ENCODE measurements at regions not wholly inside any gene's neighbourhood (a gene's known extent, or its start where the extent isn't known, plus 50 kb on each side); places are given as distances from the start of the nearest gene placed in this dataset.

- H3K9me3 Mint-ChIP-seq (ENCODE audit: unreplicated experiment): no peaks in the 10 kb centered on the region
- H3K4me3 Mint-ChIP-seq (ENCODE audit: unreplicated experiment): no peak overlapping the region
- no peaks in the 10 kb centered on the region for H3K36me3 ChIP-seq (ENCODE audit: insufficient read depth, low read length)
- H3K27ac Mint-ChIP-seq (ENCODE audit: unreplicated experiment): no peak overlapping the region
- no peak overlapping the region for H2AFZ ChIP-seq (ENCODE audit: low read depth, low read length)
- no peaks in the 10 kb centered on the region for H3K4me1 Mint-ChIP-seq (ENCODE audit: low read depth, unreplicated experiment)
- no peak overlapping the region for H3K9ac ChIP-seq (ENCODE audit: low read length)
- TF ChIP-seq, protein P1, sequence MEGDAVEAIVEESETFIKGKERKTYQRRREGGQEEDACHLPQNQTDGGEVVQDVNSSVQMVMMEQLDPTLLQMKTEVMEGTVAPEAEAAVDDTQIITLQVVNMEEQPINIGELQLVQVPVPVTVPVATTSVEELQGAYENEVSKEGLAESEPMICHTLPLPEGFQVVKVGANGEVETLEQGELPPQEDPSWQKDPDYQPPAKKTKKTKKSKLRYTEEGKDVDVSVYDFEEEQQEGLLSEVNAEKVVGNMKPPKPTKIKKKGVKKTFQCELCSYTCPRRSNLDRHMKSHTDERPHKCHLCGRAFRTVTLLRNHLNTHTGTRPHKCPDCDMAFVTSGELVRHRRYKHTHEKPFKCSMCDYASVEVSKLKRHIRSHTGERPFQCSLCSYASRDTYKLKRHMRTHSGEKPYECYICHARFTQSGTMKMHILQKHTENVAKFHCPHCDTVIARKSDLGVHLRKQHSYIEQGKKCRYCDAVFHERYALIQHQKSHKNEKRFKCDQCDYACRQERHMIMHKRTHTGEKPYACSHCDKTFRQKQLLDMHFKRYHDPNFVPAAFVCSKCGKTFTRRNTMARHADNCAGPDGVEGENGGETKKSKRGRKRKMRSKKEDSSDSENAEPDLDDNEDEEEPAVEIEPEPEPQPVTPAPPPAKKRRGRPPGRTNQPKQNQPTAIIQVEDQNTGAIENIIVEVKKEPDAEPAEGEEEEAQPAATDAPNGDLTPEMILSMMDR (IDR thresholded peaks at IDR 0.05; ENCODE audit: insufficient read depth, low read depth, low read length): no peak
- TF ChIP-seq EZH2 (IDR thresholded peaks at IDR 0.05; ENCODE audit: insufficient read depth, low read length): no peak
- H3K27ac ChIP-seq (ENCODE audit: low read depth, low read length): no peak overlapping the region
- H3K36me3 Mint-ChIP-seq (ENCODE audit: low read depth, unreplicated experiment): no peaks in the 10 kb centered on the region
- H3K4me1 ChIP-seq (ENCODE audit: insufficient read depth, low read length): no peaks in the 10 kb centered on the region
- FAIRE-seq (no peak), DNase-seq (ENCODE audit: low read depth) (no peak)
- H3K9me3 ChIP-seq (ENCODE audit: insufficient read depth, low read depth, low read length): no peaks in the 10 kb centered on the region
- H3K27me3 Mint-ChIP-seq (ENCODE audit: low read depth, unreplicated experiment): no peaks in the 10 kb centered on the region
- no peaks in the 10 kb centered on the region for H4K20me1 ChIP-seq (ENCODE audit: insufficient read depth, low read length)
- no peak overlapping the region for H3K4me2 ChIP-seq (ENCODE audit: low read length)
- H3K27me3 ChIP-seq (ENCODE audit: insufficient read depth, low read length): no peaks in the 10 kb centered on the region
- H3K79me2 ChIP-seq (ENCODE audit: insufficient read depth, low read length): no peaks in the 10 kb centered on the region
- H3K4me3 ChIP-seq (ENCODE audit: insufficient read depth, low read depth, low read length): no peak overlapping the region
Measured at GRCh38 chr10:10327934-10328333, 689.7 kb upstream of the CELF2 start.

- H3K4me1 Mint-ChIP-seq (ENCODE audit: low read depth, unreplicated experiment): no peaks in the 10 kb centered on the region
- H3K27ac Mint-ChIP-seq (ENCODE audit: unreplicated experiment): no peak overlapping the region
- Histone ChIP-seq H3K9me3 (ENCODE audit: insufficient read depth, low read depth, low read length) (no peaks in the 10 kb centered on the region), H4K20me1 (ENCODE audit: insufficient read depth, low read length) (no peaks in the 10 kb centered on the region), H3K36me3 (ENCODE audit: insufficient read depth, low read length) (no peaks in the 10 kb centered on the region), H3K79me2 (ENCODE audit: insufficient read depth, low read length) (no peaks in the 10 kb centered on the region), H3K4me3 (ENCODE audit: insufficient read depth, low read depth, low read length) (no peak overlapping the region), H3K27me3 (ENCODE audit: insufficient read depth, low read length) (no peaks in the 10 kb centered on the region), H3K4me2 (ENCODE audit: low read length) (no peak overlapping the region), H3K9ac (ENCODE audit: low read length) (no peak overlapping the region), H2AFZ (ENCODE audit: low read depth, low read length) (no peak overlapping the region), H3K27ac (ENCODE audit: low read depth, low read length) (no peak overlapping the region), H3K4me1 (ENCODE audit: insufficient read depth, low read length) (no peaks in the 10 kb centered on the region)
- no peak overlapping the region for H3K4me3 Mint-ChIP-seq (ENCODE audit: unreplicated experiment)
- TF ChIP-seq, protein P1 (IDR thresholded peaks at IDR 0.05; ENCODE audit: insufficient read depth, low read depth, low read length): no peak
- TF ChIP-seq EZH2 (IDR thresholded peaks at IDR 0.05; ENCODE audit: insufficient read depth, low read length): no peak
- DNase-seq (ENCODE audit: low read depth) (no peak), FAIRE-seq (no peak)
- no peaks in the 10 kb centered on the region for H3K36me3 Mint-ChIP-seq (ENCODE audit: low read depth, unreplicated experiment)
- H3K9me3 Mint-ChIP-seq (ENCODE audit: unreplicated experiment): no peaks in the 10 kb centered on the region
- no peaks in the 10 kb centered on the region for H3K27me3 Mint-ChIP-seq (ENCODE audit: low read depth, unreplicated experiment)
Measured at GRCh38 chr10:10330418-10330817, 687.3 kb upstream of the CELF2 start.

- TF ChIP-seq EZH2 (IDR thresholded peaks at IDR 0.05; ENCODE audit: insufficient read depth, low read length): no peak
- TF ChIP-seq, protein P1 (IDR thresholded peaks at IDR 0.05; ENCODE audit: insufficient read depth, low read depth, low read length): no peak
- H3K36me3 Mint-ChIP-seq (ENCODE audit: low read depth, unreplicated experiment): no peaks in the 10 kb centered on the region
- H3K27me3 Mint-ChIP-seq (ENCODE audit: low read depth, unreplicated experiment): no peaks in the 10 kb centered on the region
- DNase-seq (ENCODE audit: low read depth) (no peak), FAIRE-seq (no peak)
- Histone ChIP-seq H3K4me1 (ENCODE audit: insufficient read depth, low read length) (no peaks in the 10 kb centered on the region), H3K9ac (ENCODE audit: low read length) (no peak overlapping the region), H3K9me3 (ENCODE audit: insufficient read depth, low read depth, low read length) (no peaks in the 10 kb centered on the region), H2AFZ (ENCODE audit: low read depth, low read length) (no peak overlapping the region), H3K27me3 (ENCODE audit: insufficient read depth, low read length) (no peaks in the 10 kb centered on the region), H3K79me2 (ENCODE audit: insufficient read depth, low read length) (no peaks in the 10 kb centered on the region), H3K4me3 (ENCODE audit: insufficient read depth, low read depth, low read length) (no peak overlapping the region), H4K20me1 (ENCODE audit: insufficient read depth, low read length) (no peaks in the 10 kb centered on the region), H3K27ac (ENCODE audit: low read depth, low read length) (no peak overlapping the region), H3K4me2 (ENCODE audit: low read length) (no peak overlapping the region), H3K36me3 (ENCODE audit: insufficient read depth, low read length) (no peaks in the 10 kb centered on the region)
- H3K9me3 Mint-ChIP-seq (ENCODE audit: unreplicated experiment): no peaks in the 10 kb centered on the region
- H3K4me1 Mint-ChIP-seq (ENCODE audit: low read depth, unreplicated experiment): no peaks in the 10 kb centered on the region
- no peak overlapping the region for H3K4me3 Mint-ChIP-seq (ENCODE audit: unreplicated experiment)
- H3K27ac Mint-ChIP-seq (ENCODE audit: unreplicated experiment): no peak overlapping the region
Measured at GRCh38 chr10:10332786-10333185, 684.9 kb upstream of the CELF2 start.
